ENCODE measurements at regions not wholly inside any gene's neighbourhood (a gene's known extent, or its start where the extent isn't known, plus 50 kb on each side); places are given as distances from the start of the nearest gene placed in this dataset.

GRCh38 chr16:85526185-85526974, 86.7 kb upstream of the GSE1 start:
- Histone ChIP-seq H3K27me3 (ENCODE audit: control insufficient read depth, insufficient read depth, low read length, poor library complexity, severe bottlenecking) (no peaks in the 10 kb centered on the region), H3K27ac (ENCODE audit: low read depth, low read length) (no peak overlapping the region), H3K4me3 (ENCODE audit: low read length) (no peak overlapping the region), H3K4me1 (ENCODE audit: control insufficient read depth, insufficient read depth, low read length) (peaks cover 12% of the 10 kb centered on the region), H3K9me3 (ENCODE audit: control insufficient read depth, low read length) (no peaks in the 10 kb centered on the region), H3K36me3 (ENCODE audit: control insufficient read depth, insufficient read depth, low read length) (no peaks in the 10 kb centered on the region), H3K9ac (ENCODE audit: extremely low read depth, low read length, poor library complexity, severe bottlenecking) (no peak overlapping the region)
- TF ChIP-seq CTCF (conservative IDR thresholded peaks at IDR 0.05): no peak
- no peaks in the 10 kb centered on the region for H3K27me3 Mint-ChIP-seq (ENCODE audit: insufficient read depth)
- no peak overlapping the region for H3K4me3 Mint-ChIP-seq
- peak overlapping the region; percentile 48 for H3K27ac Mint-ChIP-seq
- H3K4me1 Mint-ChIP-seq: peaks cover 19% of the 10 kb centered on the region
- no peak for DNase-seq
- H3K36me3 Mint-ChIP-seq (ENCODE audit: low read depth): no peaks in the 10 kb centered on the region
- no peaks in the 10 kb centered on the region for H3K9me3 Mint-ChIP-seq
- 91 to 94% methylated on average over 15 to 20 of the region's 20 CpGs for WGBS, 2 experiments (ENCODE audit: insufficient coverage in 1 of 2, insufficient read length in 1 of 2)

GRCh38 chr16:85527042-85527766, 85.9 kb upstream of the GSE1 start:
- DNase-seq: no peak
- H3K27me3 ChIP-seq (ENCODE audit: control insufficient read depth, insufficient read depth, low read length, poor library complexity, severe bottlenecking): no peaks in the 10 kb centered on the region
- no peaks in the 10 kb centered on the region for H3K36me3 Mint-ChIP-seq (ENCODE audit: low read depth)
- H3K4me3 ChIP-seq (ENCODE audit: low read length): no peak overlapping the region
- no peaks in the 10 kb centered on the region for H3K9me3 ChIP-seq (ENCODE audit: control insufficient read depth, low read length)
- H3K4me3 Mint-ChIP-seq: no peak overlapping the region
- H3K27ac ChIP-seq (ENCODE audit: low read depth, low read length): no peak overlapping the region
- H3K36me3 ChIP-seq (ENCODE audit: control insufficient read depth, insufficient read depth, low read length): no peaks in the 10 kb centered on the region
- peaks cover 12% of the 10 kb centered on the region for H3K4me1 ChIP-seq (ENCODE audit: control insufficient read depth, insufficient read depth, low read length)
- H3K9me3 Mint-ChIP-seq: no peaks in the 10 kb centered on the region
- peaks cover 25% of the 10 kb centered on the region for H3K4me1 Mint-ChIP-seq
- H3K27ac Mint-ChIP-seq: no peak overlapping the region
- no peak for TF ChIP-seq CTCF (conservative IDR thresholded peaks at IDR 0.05)
- H3K9ac ChIP-seq (ENCODE audit: extremely low read depth, low read length, poor library complexity, severe bottlenecking): no peak overlapping the region
- no peaks in the 10 kb centered on the region for H3K27me3 Mint-ChIP-seq (ENCODE audit: insufficient read depth)
- WGBS, 2 experiments (ENCODE audit: insufficient coverage in 1 of 2, insufficient read length in 1 of 2): 77 to 88% methylated on average over 30 to 41 of the region's 41 CpGs

GRCh38 chr16:85527767-85528297, 85.3 kb upstream of the GSE1 start:
- Histone ChIP-seq H3K9ac (ENCODE audit: extremely low read depth, low read length, poor library complexity, severe bottlenecking) (no peak overlapping the region), H3K36me3 (ENCODE audit: control insufficient read depth, insufficient read depth, low read length) (no peaks in the 10 kb centered on the region), H3K27me3 (ENCODE audit: control insufficient read depth, insufficient read depth, low read length, poor library complexity, severe bottlenecking) (no peaks in the 10 kb centered on the region), H3K4me1 (ENCODE audit: control insufficient read depth, insufficient read depth, low read length) (peaks cover 12% of the 10 kb centered on the region), H3K4me3 (ENCODE audit: low read length) (no peak overlapping the region), H3K9me3 (ENCODE audit: control insufficient read depth, low read length) (no peaks in the 10 kb centered on the region), H3K27ac (ENCODE audit: low read depth, low read length) (no peak overlapping the region)
- TF ChIP-seq CTCF (conservative IDR thresholded peaks at IDR 0.05): no peak
- H3K36me3 Mint-ChIP-seq (ENCODE audit: low read depth): no peaks in the 10 kb centered on the region
- H3K27me3 Mint-ChIP-seq (ENCODE audit: insufficient read depth): no peaks in the 10 kb centered on the region
- H3K9me3 Mint-ChIP-seq: no peaks in the 10 kb centered on the region
- peak overlapping the region; percentile 18 for H3K27ac Mint-ChIP-seq
- WGBS, 2 experiments (ENCODE audit: insufficient coverage in 1 of 2, insufficient read length in 1 of 2): 86 to 91% methylated on average over 9 to 11 of the region's 11 CpGs
- no peak for DNase-seq
- H3K4me3 Mint-ChIP-seq: no peak overlapping the region
- H3K4me1 Mint-ChIP-seq: peaks cover 22% of the 10 kb centered on the region

All from endodermal cell (in vitro differentiated cells).